Fibroblast of mammary gland (primary cell): ENCODE measurements at regions not wholly inside any gene's neighbourhood (a gene's known extent, or its start where the extent isn't known, plus 50 kb on each side); places are given as distances from the start of the nearest gene placed in this dataset.

Experiments
- DNase-seq: peaks from one replicate; pipeline ENCODE4 v3.0.0-alpha.2; 2010; ENCODE audit warnings: low read depth
- H3K4me3 ChIP-seq: 2 replicates; pipeline ENCODE4 v1.5.1; 2011; ENCODE audit warnings: low read depth, mild to moderate bottlenecking, low read length, moderate library complexity; ENCODE audit not compliant: control insufficient read depth
- CTCF ChIP-seq: conservative IDR thresholded peaks from 2 replicates; pipeline ENCODE4 v1.5.1; 2011; ENCODE audit warnings: low read depth, low read length, inconsistent platforms; ENCODE audit not compliant: control insufficient read depth, insufficient read depth

GRCh38 chr3:148023994-148024393, 614.8 kb downstream of the ZIC1 start:
- DNase-seq = peak; percentile 92
- TF ChIP-seq CTCF = no peak
- no peak overlapping the region for H3K4me3 ChIP-seq

DNA sequence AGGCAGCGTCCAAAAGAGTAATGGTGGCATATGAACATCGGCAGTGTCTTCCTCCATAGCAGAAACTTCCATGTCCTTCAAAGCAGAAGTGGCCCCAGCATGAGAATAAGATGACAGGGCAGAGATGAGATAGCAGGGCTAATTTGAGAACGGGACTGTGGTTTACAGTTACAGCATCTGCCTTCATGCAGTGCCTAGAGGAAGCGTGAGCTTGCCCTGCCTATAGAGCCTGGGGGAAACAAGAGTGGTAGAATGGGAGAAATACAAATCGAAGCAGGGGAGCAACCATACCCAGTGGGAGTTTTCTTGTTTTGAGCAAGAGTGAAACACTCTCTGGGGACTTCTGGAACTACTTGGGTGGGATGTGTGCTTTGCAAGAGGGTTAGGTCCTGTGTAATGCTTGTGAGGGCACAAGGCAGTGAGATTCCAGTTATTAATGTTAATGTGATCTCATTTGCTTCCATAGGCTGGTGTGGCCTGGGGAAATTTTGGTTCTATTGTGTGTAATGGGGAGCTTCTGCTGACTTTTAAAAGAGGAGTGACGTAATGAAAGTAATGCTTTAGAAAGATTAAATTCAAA, 616.9 kb downstream of the ZIC1 start:
- no peak overlapping the region for H3K4me3 ChIP-seq
- TF ChIP-seq CTCF = no peak
- DNase-seq = no peak

GRCh38 chr3:148030975-148031374, 621.8 kb downstream of the ZIC1 start:
- no peak overlapping the region for H3K4me3 ChIP-seq
- DNase-seq = no peak
- no peak for TF ChIP-seq CTCF

GRCh38 chr3:148034353-148034752, 625.2 kb downstream of the ZIC1 start:
- no peak overlapping the region for H3K4me3 ChIP-seq
- no peak for DNase-seq
- no peak for TF ChIP-seq CTCF

- H3K4me3 ChIP-seq = no peak overlapping the region
- peak; percentile 48 for DNase-seq
These were observed 627.2 kb downstream of the ZIC1 start for GRCh38 chr3:148036331-148036876.

GRCh38 chr3:148042663-148043445, 633.7 kb downstream of the ZIC1 start:
- no peak for TF ChIP-seq CTCF
- peak; percentile 73 for DNase-seq
- H3K4me3 ChIP-seq = no peak overlapping the region

More at GRCh38 chr3:148036331-148036876, 627.2 kb downstream of the ZIC1 start:
- no peak for TF ChIP-seq CTCF
